ENCODE measurements at regions not wholly inside any gene's neighbourhood (a gene's known extent, or its start where the extent isn't known, plus 50 kb on each side); places are given as distances from the start of the nearest gene placed in this dataset.

GRCh38 chr4:26126994-26127393, 193.8 kb upstream of the RBPJ start:
- DNase-seq (ENCODE audit: extremely low spot score, insufficient read length, low read depth) (no peak), FAIRE-seq (no peak)

GRCh38 chr4:26127851-26128337, 192.9 kb upstream of the RBPJ start:
- no peak for FAIRE-seq
- DNase-seq (ENCODE audit: extremely low spot score, insufficient read length, low read depth), result no peak

- DNase-seq (ENCODE audit: extremely low spot score, insufficient read length, low read depth) (peak; percentile 18), FAIRE-seq (peak; percentile 80)
Observed at GRCh38 chr4:26130173-26130572, 190.6 kb upstream of the RBPJ start.

GRCh38 chr4:26130841-26131432, 189.9 kb upstream of the RBPJ start:
- no peak for FAIRE-seq
- DNase-seq (ENCODE audit: extremely low spot score, insufficient read length, low read depth), result no peak

GRCh38 chr4:26131711-26132110, 189.1 kb upstream of the RBPJ start:
- FAIRE-seq (peak; percentile 70), DNase-seq (ENCODE audit: extremely low spot score, insufficient read length, low read depth) (no peak)

- DNase-seq (ENCODE audit: extremely low spot score, insufficient read length, low read depth) (no peak), FAIRE-seq (no peak)
Observed at GRCh38 chr4:26132858-26133257, 188.0 kb upstream of the RBPJ start.

- no peak for FAIRE-seq
- DNase-seq (ENCODE audit: extremely low spot score, insufficient read length, low read depth), result no peak
Observed at GRCh38 chr4:26133840-26134239, 187.0 kb upstream of the RBPJ start.

- no peak for FAIRE-seq
- no peak for DNase-seq (ENCODE audit: extremely low spot score, insufficient read length, low read depth)
Observed at GRCh38 chr4:26135331-26135730, 185.5 kb upstream of the RBPJ start.

- FAIRE-seq (no peak), DNase-seq (ENCODE audit: extremely low spot score, insufficient read length, low read depth) (no peak)
Observed at GRCh38 chr4:26136615-26137014, 184.2 kb upstream of the RBPJ start.

GRCh38 chr4:26137288-26137687, 183.5 kb upstream of the RBPJ start:
- FAIRE-seq, result no peak

GRCh38 chr4:26139310-26139924, 181.4 kb upstream of the RBPJ start:
- no peak for DNase-seq (ENCODE audit: extremely low spot score, insufficient read length, low read depth)
- FAIRE-seq, result no peak

More at GRCh38 chr4:26137288-26137687, 183.5 kb upstream of the RBPJ start:
- DNase-seq (ENCODE audit: extremely low spot score, insufficient read length, low read depth), result no peak

GRCh38 chr4:26140150-26140898, 180.5 kb upstream of the RBPJ start:
- DNase-seq (ENCODE audit: extremely low spot score, insufficient read length, low read depth) (no peak), FAIRE-seq (no peak)

- DNase-seq (ENCODE audit: extremely low spot score, insufficient read length, low read depth) (no peak), FAIRE-seq (no peak)
Observed at GRCh38 chr4:26141051-26141721, 179.6 kb upstream of the RBPJ start.

GRCh38 chr4:26141911-26142638, 178.7 kb upstream of the RBPJ start:
- FAIRE-seq (no peak), DNase-seq (ENCODE audit: extremely low spot score, insufficient read length, low read depth) (no peak)

GRCh38 chr4:26144526-26145155, 176.2 kb upstream of the RBPJ start:
- DNase-seq (ENCODE audit: extremely low spot score, insufficient read length, low read depth) (no peak), FAIRE-seq (no peak)

- FAIRE-seq (no peak), DNase-seq (ENCODE audit: extremely low spot score, insufficient read length, low read depth) (no peak)
Observed at GRCh38 chr4:26145212-26145611, 175.6 kb upstream of the RBPJ start.

- DNase-seq (ENCODE audit: extremely low spot score, insufficient read length, low read depth) (no peak), FAIRE-seq (no peak)
Observed at GRCh38 chr4:26148927-26149326, 171.9 kb upstream of the RBPJ start.

GRCh38 chr4:26150948-26151347, 169.9 kb upstream of the RBPJ start:
- FAIRE-seq, result no peak
- no peak for DNase-seq (ENCODE audit: extremely low spot score, insufficient read length, low read depth)

GRCh38 chr4:26151615-26152014, 169.2 kb upstream of the RBPJ start:
- DNase-seq (ENCODE audit: extremely low spot score, insufficient read length, low read depth), result no peak
- no peak for FAIRE-seq

GRCh38 chr4:26152056-26152455, 168.8 kb upstream of the RBPJ start:
- FAIRE-seq (no peak), DNase-seq (ENCODE audit: extremely low spot score, insufficient read length, low read depth) (no peak)
